GM23248 (cell line): ENCODE measurements at regions not wholly inside any gene's neighbourhood (a gene's known extent, or its start where the extent isn't known, plus 50 kb on each side); places are given as distances from the start of the nearest gene placed in this dataset. TPM values are rescaled to one million over a fixed set of nuclear protein-coding genes. Genes with fewer than 3 reads are reported as not detected.
"Not testable (repeated sequence)": the region's sequence is repeated elsewhere in the genome, so short reads cannot be mapped to it uniquely, and the experiment has no call there.

ENCODE experiments used
- DNase-seq: peaks from one replicate; pipeline ENCODE4 v3.0.0-alpha.2; 2015
- H2AFZ ChIP-seq: fragments of 200-600 bp; sonication (generic); 2 replicates; pipeline ENCODE4 v1.6.1; 2016; ENCODE audit warnings: antibody characterized with exemption
- H3F3A ChIP-seq: fragments of 200-600 bp; sonication (generic); 2 replicates; pipeline ENCODE4 v1.6.1; 2016; ENCODE audit warnings: mild to moderate bottlenecking, antibody characterized with exemption, mixed run types; ENCODE audit not compliant: insufficient read depth
- H3K27ac ChIP-seq: fragments of 200-600 bp; sonication (generic); 2 replicates; pipeline ENCODE4 v1.5.1; 2016; ENCODE audit warnings: mild to moderate bottlenecking
- H3K27me3 ChIP-seq: fragments of 200-600 bp; sonication (generic); replicated peaks from 2 replicates; pipeline ENCODE4 v1.6.1; 2016; ENCODE audit warnings: mild to moderate bottlenecking; ENCODE audit not compliant: insufficient read depth
- H3K36me3 ChIP-seq: fragments of 200-600 bp; sonication (generic); 2 replicates; pipeline ENCODE4 v1.6.1; 2016; ENCODE audit warnings: low read depth, mild to moderate bottlenecking
- H3K4me1 ChIP-seq: fragments of 200-600 bp; sonication (generic); 2 replicates; pipeline ENCODE4 v1.6.1; 2016; ENCODE audit warnings: mild to moderate bottlenecking; ENCODE audit not compliant: insufficient read depth
- H3K4me2 ChIP-seq: fragments of 200-600 bp; sonication (generic); one replicate; pipeline ENCODE4 v1.6.1; 2016; ENCODE audit warnings: mild to moderate bottlenecking; ENCODE audit not compliant: unreplicated experiment
- H3K4me3 ChIP-seq: fragments of 200-600 bp; sonication (generic); 2 replicates; pipeline ENCODE4 v1.5.1; 2016; ENCODE audit warnings: mild to moderate bottlenecking
- H3K79me2 ChIP-seq: fragments of 200-600 bp; sonication (generic); 2 replicates; pipeline ENCODE4 v1.6.1; 2016; ENCODE audit warnings: mild to moderate bottlenecking; ENCODE audit not compliant: insufficient read depth
- H3K9ac ChIP-seq: fragments of 200-600 bp; sonication (generic); 2 replicates; pipeline ENCODE4 v1.6.1; 2016; ENCODE audit warnings: mild to moderate bottlenecking
- H3K9me2 ChIP-seq: fragments of 200-600 bp; sonication (generic); 2 replicates; pipeline ENCODE4 v1.6.1; 2016; ENCODE audit warnings: mixed run types, mild to moderate bottlenecking, moderate library complexity; ENCODE audit not compliant: insufficient read depth
- H3K9me3 ChIP-seq: fragments of 200-600 bp; sonication (generic); one replicate; pipeline ENCODE4 v1.6.1; 2017; ENCODE audit warnings: low read depth
- H4K20me1 ChIP-seq: fragments of 200-600 bp; sonication (generic); 2 replicates; pipeline ENCODE4 v1.6.0; 2016; ENCODE audit not compliant: insufficient read depth
- EZH2 ChIP-seq: fragments of 200-600 bp; sonication (generic); IDR thresholded peaks from 2 replicates; pipeline ENCODE4 v1.6.1; 2018; ENCODE audit warnings: antibody characterized with exemption, mild to moderate bottlenecking; ENCODE audit not compliant: insufficient read depth, poor library complexity, severe bottlenecking
- EZH2phosphoT487 ChIP-seq: fragments of 200-600 bp; sonication (generic); IDR thresholded peaks from 2 replicates; pipeline ENCODE4 v1.6.1; 2018; ENCODE audit warnings: antibody characterized with exemption, moderate library complexity, mild to moderate bottlenecking, low read depth; ENCODE audit not compliant: insufficient read depth
- WGBS, 2 experiments: methylation state at CpG; one replicate each; pipeline ENCODE4 v1.1.6; 2015 to 2017; ENCODE audit warnings: low lambda C conversion rate in 2 of 2, low coverage in 1 of 2; ENCODE audit errors: missing lambda C conversion rate in 2 of 2; 5-methylcytosine and 5-hydroxymethylcytosine counted together
- in situ Hi-C: fragments of 300-500 bp; cut with MboI; formaldehyde crosslinking; loops from 2 replicates; pipeline ENCODE4 v1.15.0; 2020
- small RNA-seq: library from RNA; depleted of rRNA; stranded (forward); fragments of <200 nt; gene quantifications from one replicate; pipeline ENCODE3, GENCODE V24; 2014; ENCODE audit warnings: low read depth, low replicate concordance

- Histone ChIP-seq H3K79me2 (no peaks in the 10 kb centered on the region), H3K4me1 (no peaks in the 10 kb centered on the region), H3K27ac (no peak overlapping the region), H3K27me3 (no peaks in the 10 kb centered on the region), H3K9ac (no peak overlapping the region), H3K9me3 (no peaks in the 10 kb centered on the region), H2AFZ (no peak overlapping the region), H3K4me3 (no peak overlapping the region), H4K20me1 (no peaks in the 10 kb centered on the region), H3F3A (no peaks in the 10 kb centered on the region), H3K4me2 (no peak overlapping the region), H3K9me2 (no peaks in the 10 kb centered on the region), H3K36me3 (no peaks in the 10 kb centered on the region)
- peak; percentile 31 for DNase-seq
- in situ Hi-C loops = no loop called here
- TF ChIP-seq EZH2 = no peak
- TF ChIP-seq EZH2phosphoT487 = no peak
- 8 to 11% methylated on average over 4 to 5 of the region's 5 CpGs for WGBS, 2 experiments
These were observed 75.1 kb upstream of the CXorf66 start for GRCh38 chrX:140040386-140040785.

GRCh38 chrX:140038842-140039241 lies 73.5 kb upstream of the CXorf66 start:
- no peaks in the 10 kb centered on the region for H3K9me2 ChIP-seq
- no peaks in the 10 kb centered on the region for H3K36me3 ChIP-seq
- no peak overlapping the region for H2AFZ ChIP-seq
- no peak for DNase-seq
- H3K4me2 ChIP-seq = no peak overlapping the region
- in situ Hi-C loops = no loop called here
- no peaks in the 10 kb centered on the region for H3K9me3 ChIP-seq
- no peak overlapping the region for H3K27ac ChIP-seq
- H3K27me3 ChIP-seq = no peaks in the 10 kb centered on the region
- H3K9ac ChIP-seq = no peak overlapping the region
- H3K79me2 ChIP-seq = no peaks in the 10 kb centered on the region
- H4K20me1 ChIP-seq = no peaks in the 10 kb centered on the region
- no peak overlapping the region for H3K4me3 ChIP-seq
- no peak for TF ChIP-seq EZH2phosphoT487
- TF ChIP-seq EZH2 = no peak
- H3F3A ChIP-seq = no peaks in the 10 kb centered on the region
- H3K4me1 ChIP-seq = no peaks in the 10 kb centered on the region

GRCh38 chrX:140034916-140035315 lies 69.6 kb upstream of the CXorf66 start:
- Histone ChIP-seq H3K4me1 (no peaks in the 10 kb centered on the region), H3K27ac (no peak overlapping the region), H3K4me2 (no peak overlapping the region), H3K9me3 (no peaks in the 10 kb centered on the region), H3K4me3 (no peak overlapping the region), H3F3A (no peaks in the 10 kb centered on the region), H4K20me1 (no peaks in the 10 kb centered on the region), H3K79me2 (no peaks in the 10 kb centered on the region), H3K36me3 (no peaks in the 10 kb centered on the region), H3K9me2 (no peaks in the 10 kb centered on the region), H3K9ac (no peak overlapping the region), H2AFZ (no peak overlapping the region), H3K27me3 (no peaks in the 10 kb centered on the region)
- TF ChIP-seq EZH2phosphoT487 = no peak
- TF ChIP-seq EZH2 = no peak
- peak; percentile 20 for DNase-seq
- in situ Hi-C loops = no loop called here
- 5% methylated on average over 4 of the region's 4 CpGs for WGBS, 2 experiments

GRCh38 chrX:140022482-140022881 lies 57.2 kb upstream of the CXorf66 start:
- no peak overlapping the region for H2AFZ ChIP-seq
- H3K79me2 ChIP-seq = no peaks in the 10 kb centered on the region
- H3K9me3 ChIP-seq = no peaks in the 10 kb centered on the region
- no peaks in the 10 kb centered on the region for H3K36me3 ChIP-seq
- H3K4me2 ChIP-seq = no peak overlapping the region
- H3K27me3 ChIP-seq = no peaks in the 10 kb centered on the region
- H3K9ac ChIP-seq = no peak overlapping the region
- in situ Hi-C loops = no loop called here
- no peaks in the 10 kb centered on the region for H3K4me1 ChIP-seq
- H3K9me2 ChIP-seq = no peaks in the 10 kb centered on the region
- DNase-seq = no peak
- no peaks in the 10 kb centered on the region for H3F3A ChIP-seq
- 0 to 7% methylated on average over 1 of the region's 1 CpG for WGBS, 2 experiments
- no peaks in the 10 kb centered on the region for H4K20me1 ChIP-seq
- no peak for TF ChIP-seq EZH2phosphoT487
- no peak for TF ChIP-seq EZH2
- H3K4me3 ChIP-seq = no peak overlapping the region
- H3K27ac ChIP-seq = no peak overlapping the region

GRCh38 chrX:140019134-140019533 lies 53.8 kb upstream of the CXorf66 start:
- in situ Hi-C loops, H3K9me2 ChIP-seq, H3K4me3 ChIP-seq, H4K20me1 ChIP-seq, H3K9ac ChIP-seq, H3K4me2 ChIP-seq, H3K4me1 ChIP-seq, H3K27me3 ChIP-seq, H3K36me3 ChIP-seq, H2AFZ ChIP-seq, H3F3A ChIP-seq, H3K27ac ChIP-seq, H3K79me2 ChIP-seq, DNase-seq, H3K9me3 ChIP-seq: not testable (repeated sequence)
- WGBS, 2 experiments = 0% methylated on average over 1 of the region's 3 CpGs

Small RNA genes lying in the stretch of these regions (small RNA-seq; reads per million reads assigned to genes)
- gene RN7SL727P = not detected
